HepG2 (cell line): ENCODE measurements at regions not wholly inside any gene's neighbourhood (a gene's known extent, or its start where the extent isn't known, plus 50 kb on each side); places are given as distances from the start of the nearest gene placed in this dataset.

ENCODE experiments used
- ATAC-seq: fragments of 200-7000 bp; cut with Tn5 transposase; 3 replicates; pipeline ENCODE4 v1.9.1; 2020; ENCODE audit warnings: mild to moderate bottlenecking, moderate library complexity
- BruUV-seq: library from RNA; stranded (reverse); fragments of 400-500 nt; replicated peaks from 2 replicates; lab custom pipeline; 2021; lab: Mats Ljungman, UMichigan
- CTCF ChIA-PET: fragments of 300-600 bp; formaldehyde crosslinking; extraction: SDS; loops from one replicate; lab custom pipeline; 2021; ENCODE audit warnings: low total read pairs, inconsistent platforms, low intra/inter-chr PET ratio; lab: Yijun Ruan, JAX
- POLR2A ChIA-PET: fragments of 350-600 bp; sonication (Branson Sonifier 250); formaldehyde crosslinking; loops from one replicate; lab custom pipeline; 2020; ENCODE audit warnings: antibody characterized with exemption, inconsistent platforms; lab: Yijun Ruan, JAX
- DNase-seq: peaks from one replicate; pipeline ENCODE4 v3.0.0-alpha.2; 2015; ENCODE audit warnings: low spot score
- FAIRE-seq: peaks from 3 replicates; lab custom pipeline; 2011; peaks lifted over from hg19 to GRCh38; lab: Jason Lieb, UNC
- H2AFZ ChIP-seq: one replicate; pipeline ENCODE4 v1.6.1; 2011; ENCODE audit warnings: low read length, inconsistent platforms
- H3K27ac ChIP-seq: fragments of 300-600 bp; 3 replicates; pipeline ENCODE4 v1.8.0; 2011; ENCODE audit warnings: mixed run types, mild to moderate bottlenecking, mixed read lengths, low read length, inconsistent platforms; ENCODE audit not compliant: insufficient read depth; ENCODE audit errors: extremely low read length
- H3K27me3 ChIP-seq, 2 experiments: fragments of 200-600 bp in 1 of 2; 2 replicates in 1 of 2; 3 replicates in 1 of 2; pipeline versions ENCODE4 v1.6.0 to v1.8.0; 2011; ENCODE audit warnings: low read length in 2 of 2, mild to moderate bottlenecking in 2 of 2, moderate library complexity in 2 of 2, inconsistent platforms in 1 of 2; ENCODE audit not compliant: insufficient read depth in 2 of 2, control insufficient read depth in 1 of 2
- H3K36me3 ChIP-seq, 2 experiments: fragments of 200-600 bp in 1 of 2; replicated peaks in 1 of 2; 2 replicates in 1 of 2; 3 replicates in 1 of 2; pipeline versions ENCODE4 v1.5.1 to v1.8.0; 2011; ENCODE audit warnings: low read length in 2 of 2, inconsistent platforms in 1 of 2; ENCODE audit not compliant: insufficient read depth in 2 of 2, control insufficient read depth in 1 of 2
- H3K4me1 ChIP-seq: 2 replicates; pipeline ENCODE4 v1.5.1; 2012; ENCODE audit warnings: low read length, inconsistent platforms; ENCODE audit not compliant: insufficient read depth
- H3K4me2 ChIP-seq: 2 replicates; pipeline ENCODE4 v1.6.0; 2011; ENCODE audit warnings: low read depth, low read length, inconsistent platforms
- H3K4me3 ChIP-seq, 3 experiments: fragments of 200-600 bp in 1 of 3; sonication (generic), shearing (Covaris generic) in 1 of 3; replicated peaks in 1 of 3; 2 replicates each; pipeline ENCODE4 v1.5.1; 2011 to 2016; ENCODE audit warnings: low read length in 3 of 3, inconsistent platforms in 2 of 3, low read depth in 2 of 3, mild to moderate bottlenecking in 2 of 3, control low read depth in 1 of 3, mixed read lengths in 1 of 3; ENCODE audit not compliant: insufficient read depth in 1 of 3
- H3K79me2 ChIP-seq: one replicate; pipeline ENCODE4 v1.6.1; 2011; ENCODE audit warnings: low read length, inconsistent platforms; ENCODE audit not compliant: insufficient read depth
- H3K9ac ChIP-seq: 2 replicates; pipeline ENCODE4 v1.6.0; 2011; ENCODE audit warnings: mild to moderate bottlenecking, low read depth, low read length, inconsistent platforms; ENCODE audit not compliant: insufficient read depth
- H3K9me3 ChIP-seq: 2 replicates; pipeline ENCODE4 v1.5.1; 2012; ENCODE audit warnings: mild to moderate bottlenecking, low read length
- H4K20me1 ChIP-seq: 2 replicates; pipeline ENCODE4 v1.6.0; 2011; ENCODE audit warnings: inconsistent platforms, mild to moderate bottlenecking, low read length, moderate library complexity; ENCODE audit not compliant: insufficient read depth
- ATF7 ChIP-seq, 2 experiments: fragments of 450-650 bp in 1 of 2; sonication (generic) in 1 of 2; formaldehyde crosslinking in 1 of 2; IDR thresholded peaks; 2 replicates each; pipeline versions ENCODE4 v1.4.0 to v1.6.1; 2016 to 2020; ENCODE audit warnings: antibody characterized with exemption in 1 of 2, mild to moderate bottlenecking in 1 of 2, missing genetic modification reagents in 1 of 2
- ZNF124 ChIP-seq: sonication (generic); formaldehyde crosslinking; IDR thresholded peaks from 2 replicates; pipeline ENCODE4 v1.4.0; 2020; ENCODE audit warnings: missing genetic modification reagents
- ZNF556 ChIP-seq: sonication (generic); formaldehyde crosslinking; IDR thresholded peaks from 2 replicates; pipeline ENCODE4 v1.4.0; 2020; ENCODE audit warnings: mild to moderate bottlenecking, missing genetic modification reagents, borderline replicate concordance
- ZNF780A ChIP-seq: sonication (generic); formaldehyde crosslinking; IDR thresholded peaks from 2 replicates; pipeline ENCODE4 v1.8.0; 2022; ENCODE audit warnings: mild to moderate bottlenecking, missing genetic modification reagents, moderate library complexity
- WGBS: methylation state at CpG from one replicate; pipeline ENCODE4 v1.1.6; 2017; ENCODE audit warnings: low lambda C conversion rate; 5-methylcytosine and 5-hydroxymethylcytosine counted together
- in situ Hi-C: cut with HindIII; loops from 2 replicates; pipeline ENCODE4 v1.10.0; 2017; ENCODE audit warnings: low pct_unique_long_range_greater_than_20kb; ENCODE audit not compliant: extremely low pct_ligation_motif_present
- intact Hi-C: fragments of 100-400 bp; cut with micrococcal nuclease; formaldehyde crosslinking; loops from one replicate; pipeline ENCODE4 v1.10.0; 2022; ENCODE audit not compliant: unreplicated experiment

DNA sequence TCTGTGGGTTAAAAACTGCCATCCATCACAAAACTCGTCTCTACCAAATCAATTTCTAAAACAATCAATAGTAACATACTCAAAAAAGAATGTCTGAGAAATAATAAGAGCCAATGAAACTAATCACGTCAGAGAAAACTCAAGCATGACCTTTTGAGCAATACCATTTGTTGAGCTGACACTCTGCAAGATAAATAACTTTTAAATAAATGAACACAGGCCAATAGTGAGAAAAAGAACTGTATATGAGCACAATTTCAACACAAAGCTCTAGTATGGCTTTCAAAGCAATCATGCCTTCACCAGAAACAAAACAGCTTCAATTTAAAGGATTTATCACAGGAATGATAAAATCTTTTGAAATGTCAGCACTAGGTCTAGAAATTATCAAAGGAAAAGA is 249.2 kb upstream of the SETMAR start:
- Histone ChIP-seq H2AFZ (no peak overlapping the region), H3K36me3 (no peaks in the 10 kb centered on the region), H3K9ac (no peak overlapping the region), H3K79me2 (no peaks in the 10 kb centered on the region), H4K20me1 (no peaks in the 10 kb centered on the region), H3K4me1 (no peaks in the 10 kb centered on the region), H3K4me3 (no peak overlapping the region), H3K4me2 (no peak overlapping the region), H3K9me3 (no peaks in the 10 kb centered on the region), H3K27ac (no peak overlapping the region), H3K27me3 (no peaks in the 10 kb centered on the region)
- FAIRE-seq (no peak), DNase-seq (no peak), ATAC-seq (no peak)
- ChIA-PET CTCF (no interaction called here), POLR2A (no interaction called here)
- in situ Hi-C loops: no loop called here
- TF ChIP-seq ZNF780A (CRISPR knock-in tag) (no peak), ZNF556 (CRISPR knock-in tag) (no peak)
- intact Hi-C loops: no loop called here
- BruUV-seq: no TSS peak
- 23% methylated on average over 2 of the region's 2 CpGs for WGBS

GRCh38 chr3:4060064-4060463 is 243.1 kb upstream of the SETMAR start:
- in situ Hi-C loops (no loop called here), intact Hi-C loops (no loop called here)
- Histone ChIP-seq H3K4me1 (no peaks in the 10 kb centered on the region), H3K36me3 (no peaks in the 10 kb centered on the region), H3K4me3 (no peak overlapping the region), H3K9me3 (no peaks in the 10 kb centered on the region), H3K27ac (no peak overlapping the region), H3K79me2 (no peaks in the 10 kb centered on the region), H3K27me3 (no peaks in the 10 kb centered on the region), H2AFZ (no peak overlapping the region), H3K4me2 (no peak overlapping the region), H3K9ac (no peak overlapping the region), H4K20me1 (no peaks in the 10 kb centered on the region)
- CTCF ChIA-PET: no interaction called here
- BruUV-seq: no TSS peak
- DNase-seq (peak; percentile 28), ATAC-seq (peak; percentile 49; the same call in 2 of the 3 replicates), FAIRE-seq (no peak)
- WGBS: 14% methylated on average over 5 of the region's 5 CpGs
- TF ChIP-seq ATF7 (IDR thresholded peaks at IDR 0.05): peak; percentile 36; the same call in 1 of the 2 replicates
- TF ChIP-seq ATF7 (CRISPR knock-in tag; IDR thresholded peaks at IDR 0.05): no peak
- TF ChIP-seq ZNF124 (CRISPR knock-in tag): no peak
- POLR2A ChIA-PET: no interaction called here
